Epithelial cell of esophagus (primary cell): ENCODE measurements at regions not wholly inside any gene's neighbourhood (a gene's known extent, or its start where the extent isn't known, plus 50 kb on each side); places are given as distances from the start of the nearest gene placed in this dataset.

Experiments used
- DNase-seq: peaks from one replicate; pipeline ENCODE4 v3.0.0; 2010; ENCODE audit warnings: low read depth
- H3K4me3 ChIP-seq: 2 replicates; pipeline ENCODE4 v1.5.1; 2011; ENCODE audit warnings: mild to moderate bottlenecking, low read length, control low read depth
- CTCF ChIP-seq: IDR thresholded peaks from 2 replicates; pipeline ENCODE4 v1.5.1; 2011; ENCODE audit warnings: low read depth, mild to moderate bottlenecking, low read length, control low read depth, inconsistent platforms; ENCODE audit not compliant: insufficient read depth; ENCODE audit errors: missing control alignments

GRCh38 chr13:21949818-21950429 is 279.1 kb downstream of the FGF9 start:
- H3K4me3 ChIP-seq = no peak overlapping the region
- no peak for TF ChIP-seq CTCF
- no peak for DNase-seq

- no peak for DNase-seq
- TF ChIP-seq CTCF = no peak
- H3K4me3 ChIP-seq = no peak overlapping the region
Observed at GRCh38 chr13:21956666-21957065, 285.8 kb downstream of the FGF9 start.

GRCh38 chr13:21957833-21958232 is 287.0 kb downstream of the FGF9 start:
- TF ChIP-seq CTCF = no peak
- no peak for DNase-seq
- no peak overlapping the region for H3K4me3 ChIP-seq

- no peak for TF ChIP-seq CTCF
- H3K4me3 ChIP-seq = no peak overlapping the region
- DNase-seq = no peak
Observed at GRCh38 chr13:21960108-21960507, 289.2 kb downstream of the FGF9 start.

GRCh38 chr13:21964686-21965085 is 293.8 kb downstream of the FGF9 start:
- TF ChIP-seq CTCF = no peak

GRCh38 chr13:21965095-21965494 is 294.2 kb downstream of the FGF9 start:
- DNase-seq = no peak
- no peak overlapping the region for H3K4me3 ChIP-seq
- no peak for TF ChIP-seq CTCF

More at GRCh38 chr13:21964686-21965085, 293.8 kb downstream of the FGF9 start:
- DNase-seq = no peak
- H3K4me3 ChIP-seq = no peak overlapping the region

- DNase-seq = no peak
Observed at GRCh38 chr13:21966014-21966413, 295.1 kb downstream of the FGF9 start.

More at GRCh38 chr13:21966014-21966413, 295.1 kb downstream of the FGF9 start:
- no peak overlapping the region for H3K4me3 ChIP-seq
- TF ChIP-seq CTCF = no peak
